Activated T-cell treated with anti-CD3 and anti-CD28 coated beads, Interleukin-2, amount 50 U/mL, for 4 hours (primary cell): ENCODE measurements at regions not wholly inside any gene's neighbourhood (a gene's known extent, or its start where the extent isn't known, plus 50 kb on each side); places are given as distances from the start of the nearest gene placed in this dataset.

Source experiments
- ATAC-seq, 2 donors: fragments of 200-7000 bp; cut with Tn5 transposase; one replicate each; pipeline ENCODE4 v1.10.0; 2021
- DNase-seq: peaks from one replicate; pipeline ENCODE4 v3.0.0-alpha.2; 2020
- H3K27me3 Mint-ChIP-seq: one replicate; pipeline ENCODE4 v1.8.0; 2021; ENCODE audit warnings: low read depth, mixed read lengths
- H3K36me3 Mint-ChIP-seq: one replicate; pipeline ENCODE4 v1.8.0; 2022; ENCODE audit warnings: mixed read lengths; ENCODE audit not compliant: insufficient read depth
- H3K4me1 Mint-ChIP-seq: one replicate; pipeline ENCODE4 v1.8.0; 2021; ENCODE audit warnings: low read depth, mixed read lengths
- H3K4me3 Mint-ChIP-seq: one replicate; pipeline ENCODE4 v1.8.0; 2021; ENCODE audit warnings: mild to moderate bottlenecking, moderate library complexity, mixed read lengths
- H3K9me3 Mint-ChIP-seq: one replicate; pipeline ENCODE4 v1.8.0; 2021; ENCODE audit warnings: mixed read lengths

DNA sequence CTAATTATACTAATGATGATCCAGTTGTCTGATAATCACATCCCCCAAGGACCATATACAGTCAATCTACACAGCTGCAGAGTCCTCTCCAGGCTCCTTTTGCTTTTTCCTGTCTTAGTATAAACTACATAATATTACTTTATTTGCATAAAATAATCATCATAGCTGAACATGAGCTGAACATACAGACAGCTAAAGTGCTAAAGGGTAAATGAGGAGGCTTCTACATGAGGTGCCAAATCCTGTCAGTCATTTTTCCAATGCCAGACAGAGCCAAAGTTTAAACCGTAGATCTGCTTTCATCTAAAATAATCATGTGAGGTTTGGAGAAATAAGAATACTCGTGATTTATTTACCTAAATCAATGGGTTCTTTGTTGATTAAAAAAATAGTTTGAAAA lies 1530.1 kb upstream of the PABPC4L start:
- H3K36me3 Mint-ChIP-seq, result no peaks in the 10 kb centered on the region

DNA sequence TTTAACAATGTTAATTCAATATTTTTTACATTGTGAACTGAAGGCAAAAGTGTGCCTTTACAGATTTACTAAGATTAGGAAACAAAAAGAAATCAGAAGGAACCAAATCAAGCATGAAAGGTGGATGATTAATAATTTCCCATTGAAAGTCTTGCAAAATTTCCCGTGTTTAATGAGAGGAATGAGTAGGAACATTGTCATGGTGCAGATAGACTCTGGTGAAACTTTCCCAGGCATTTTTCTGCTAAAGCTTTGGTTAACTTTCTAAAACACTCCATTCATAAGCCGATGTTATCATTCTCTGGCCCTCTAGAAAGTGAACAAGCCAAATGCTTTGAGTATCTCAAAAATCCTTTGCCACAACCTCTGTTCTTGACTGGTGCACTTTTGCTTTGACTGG lies 1522.8 kb upstream of the PABPC4L start:
- DNase-seq, result no peak
- Mint-ChIP-seq H3K9me3 (peaks cover 4% of the 10 kb centered on the region), H3K4me3 (no peak overlapping the region), H3K36me3 (no peaks in the 10 kb centered on the region), H3K27me3 (no peaks in the 10 kb centered on the region), H3K4me1 (no peaks in the 10 kb centered on the region)
- ATAC-seq, result no peak

More for the DNA sequence above, 1530.1 kb upstream of the PABPC4L start:
- Mint-ChIP-seq H3K4me3 (no peak overlapping the region), H3K9me3 (peaks cover 8% of the 10 kb centered on the region), H3K4me1 (no peaks in the 10 kb centered on the region), H3K27me3 (no peaks in the 10 kb centered on the region)
- ATAC-seq (no peak), DNase-seq (no peak)

DNA sequence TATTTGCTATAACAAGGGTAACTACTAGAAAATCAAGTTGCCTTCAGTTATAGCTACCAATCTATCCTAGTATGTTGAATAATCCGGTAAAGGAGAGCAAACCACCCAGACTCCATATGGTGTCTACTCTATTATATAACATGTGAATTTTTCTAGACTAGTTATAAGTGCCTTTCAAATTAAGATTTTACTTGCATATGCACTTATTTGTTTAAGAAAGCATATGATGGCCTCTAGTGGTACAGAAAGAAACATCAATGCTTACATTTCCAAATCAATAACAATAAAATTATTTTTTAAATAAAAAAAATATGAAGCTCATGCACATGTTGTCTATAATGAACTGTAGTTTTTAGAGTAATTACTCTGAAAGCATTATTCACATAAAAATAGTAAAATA lies 1516.4 kb upstream of the PABPC4L start:
- Mint-ChIP-seq H3K4me3 (no peak overlapping the region), H3K36me3 (no peaks in the 10 kb centered on the region), H3K4me1 (no peaks in the 10 kb centered on the region), H3K9me3 (no peaks in the 10 kb centered on the region), H3K27me3 (no peaks in the 10 kb centered on the region)
- DNase-seq (no peak), ATAC-seq (no peak)

DNA sequence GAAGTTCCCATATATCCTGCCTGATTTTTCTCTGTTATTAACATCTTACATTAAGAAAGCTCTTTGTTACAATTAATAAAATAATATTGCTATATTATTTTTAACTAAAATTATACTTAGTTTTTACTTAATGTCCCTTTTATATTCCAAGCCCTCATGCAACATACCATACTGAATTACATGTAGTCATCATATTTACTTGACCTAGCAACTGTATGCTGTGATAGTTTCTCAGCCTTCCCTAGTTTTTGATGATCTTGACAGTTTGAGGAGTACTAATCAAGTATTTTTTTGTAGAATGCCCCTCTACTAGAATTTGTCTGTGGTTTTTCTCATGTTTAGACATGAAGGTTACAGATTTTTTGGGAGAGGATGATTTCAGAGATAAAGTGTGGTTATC lies 1503.8 kb upstream of the PABPC4L start:
- Mint-ChIP-seq H3K27me3 (no peaks in the 10 kb centered on the region), H3K9me3 (peaks cover 8% of the 10 kb centered on the region), H3K4me1 (no peaks in the 10 kb centered on the region), H3K4me3 (no peak overlapping the region), H3K36me3 (no peaks in the 10 kb centered on the region)
- DNase-seq (no peak), ATAC-seq (no peak)

DNA sequence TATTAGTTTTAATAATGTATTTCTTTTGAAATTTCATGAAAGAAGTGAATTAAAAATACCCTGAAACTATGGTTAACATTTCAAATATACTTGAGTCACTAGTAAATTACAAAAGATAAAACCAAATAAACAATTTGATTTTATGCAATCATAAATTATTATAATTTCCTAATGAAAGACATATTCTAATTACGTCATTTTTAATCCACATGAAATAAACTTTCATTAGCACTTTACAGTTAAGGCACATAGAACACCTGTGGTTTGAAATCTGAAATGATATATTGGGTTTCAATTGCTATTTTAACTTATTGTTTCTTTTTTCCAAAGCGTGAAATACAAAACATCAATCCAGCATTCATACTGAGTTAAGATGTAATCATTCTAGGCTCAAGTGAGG lies 1492.5 kb upstream of the PABPC4L start:
- ATAC-seq (no peak), DNase-seq (no peak)
- no peaks in the 10 kb centered on the region for H3K4me1 Mint-ChIP-seq
- H3K4me3 Mint-ChIP-seq, result no peak overlapping the region
- no peaks in the 10 kb centered on the region for H3K36me3 Mint-ChIP-seq
- H3K9me3 Mint-ChIP-seq, result peaks cover 7% of the 10 kb centered on the region
- H3K27me3 Mint-ChIP-seq, result no peaks in the 10 kb centered on the region

DNA sequence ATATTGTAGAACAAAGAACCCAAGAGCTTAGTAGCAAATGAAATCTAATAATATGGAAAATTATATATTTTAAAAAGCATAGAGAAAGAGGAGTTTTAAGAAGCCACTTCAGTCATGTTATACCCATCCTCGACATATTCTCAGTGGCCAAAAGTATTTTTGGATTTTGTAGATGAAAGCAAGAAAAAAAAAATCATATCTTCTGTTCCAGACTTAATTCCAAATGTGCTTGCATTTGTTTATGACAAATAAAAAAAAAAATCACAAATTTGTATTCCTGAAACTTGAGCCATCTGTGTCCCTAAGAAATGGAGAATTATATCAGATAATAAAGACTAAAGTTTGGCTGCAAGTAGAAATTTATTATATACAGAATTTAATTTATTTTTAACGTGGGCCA lies 1482.4 kb upstream of the PABPC4L start:
- H3K27me3 Mint-ChIP-seq, result no peaks in the 10 kb centered on the region
- no peaks in the 10 kb centered on the region for H3K36me3 Mint-ChIP-seq
- no peaks in the 10 kb centered on the region for H3K4me1 Mint-ChIP-seq
- no peak overlapping the region for H3K4me3 Mint-ChIP-seq
- no peak for ATAC-seq
- peaks cover 11% of the 10 kb centered on the region for H3K9me3 Mint-ChIP-seq
- no peak for DNase-seq

DNA sequence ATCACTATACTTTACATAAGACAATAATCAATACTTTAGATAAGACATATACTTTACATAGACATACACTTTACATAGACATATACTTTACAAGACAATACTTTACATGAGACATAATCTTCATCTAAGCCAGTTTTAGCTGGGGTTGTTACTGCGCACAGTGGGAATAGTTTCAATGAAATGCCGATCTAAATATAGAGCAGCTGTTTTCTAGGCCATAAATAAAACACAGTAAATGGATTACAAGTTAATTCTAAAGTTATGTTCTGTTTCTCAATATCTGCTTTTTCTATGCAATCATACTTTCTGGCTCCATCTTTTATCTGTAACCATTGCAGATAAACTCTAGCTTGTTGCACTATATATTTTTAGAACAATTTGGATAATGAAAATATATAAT lies 1470.6 kb upstream of the PABPC4L start:
- Mint-ChIP-seq H3K4me1 (no peaks in the 10 kb centered on the region), H3K36me3 (no peaks in the 10 kb centered on the region), H3K4me3 (no peak overlapping the region), H3K27me3 (no peaks in the 10 kb centered on the region), H3K9me3 (peaks cover 5% of the 10 kb centered on the region)
- no peak for DNase-seq
- ATAC-seq, result no peak

DNA sequence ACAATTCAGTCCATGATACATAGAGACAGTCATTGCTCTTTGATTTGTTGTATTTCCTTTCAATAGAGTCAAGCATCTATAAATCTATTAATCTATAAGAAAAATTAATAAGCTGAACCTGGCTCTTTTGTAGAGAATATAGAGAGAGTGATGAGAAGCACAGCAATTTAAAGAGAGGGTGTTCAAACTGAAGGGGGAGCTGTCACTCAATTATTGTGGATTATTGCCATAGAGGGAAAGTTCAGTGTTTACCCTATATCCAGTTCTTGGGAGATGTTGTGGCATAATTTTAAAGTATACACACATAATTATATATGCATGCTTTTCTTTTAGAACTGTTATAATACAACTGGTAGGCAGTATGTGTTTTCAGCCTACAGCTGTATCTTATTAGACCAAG lies 1469.0 kb upstream of the PABPC4L start:
- H3K4me3 Mint-ChIP-seq, result no peak overlapping the region
- H3K36me3 Mint-ChIP-seq, result no peaks in the 10 kb centered on the region

More for the DNA sequence above, 1469.0 kb upstream of the PABPC4L start:
- no peaks in the 10 kb centered on the region for H3K4me1 Mint-ChIP-seq
- DNase-seq (no peak), ATAC-seq (no peak)
- H3K9me3 Mint-ChIP-seq, result peaks cover 5% of the 10 kb centered on the region
- H3K27me3 Mint-ChIP-seq, result no peaks in the 10 kb centered on the region
